ENCODE measurements at regions not wholly inside any gene's neighbourhood (a gene's known extent, or its start where the extent isn't known, plus 50 kb on each side); places are given as distances from the start of the nearest gene placed in this dataset.
A peak's percentile ranks its signal among the peaks of the same experiment; 100 is the strongest.
"Not testable (repeated sequence)": the region's sequence is repeated elsewhere in the genome, so short reads cannot be mapped to it uniquely, and the experiment has no call there.

- not testable (repeated sequence) for DNase-seq (ENCODE audit: insufficient read length, low spot score); FAIRE-seq
Measured at GRCh38 chr1:148387122-148387948, 95.8 kb downstream of the PPIAL4G start.

DNA sequence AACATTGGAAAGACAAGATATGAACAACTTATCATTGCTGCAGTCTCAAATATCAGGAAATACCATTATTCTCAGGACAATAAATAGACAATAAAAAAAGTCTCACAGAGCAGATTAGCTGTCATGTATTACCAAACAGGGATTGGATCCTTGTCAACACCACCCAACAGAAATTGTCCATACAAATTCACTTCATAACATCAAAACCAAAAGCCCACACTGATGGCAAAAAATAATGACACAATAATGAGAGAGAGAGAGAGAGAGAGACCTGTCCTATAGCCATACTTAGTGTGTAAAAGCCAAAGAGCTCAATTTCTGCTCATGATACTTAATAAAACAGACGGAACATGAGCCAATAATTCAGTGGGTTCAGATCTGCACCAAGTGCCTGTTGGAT is 96.5 kb downstream of the PPIAL4G start:
- DNase-seq (ENCODE audit: insufficient read length, low spot score) = no peak
- no peak for FAIRE-seq

GRCh38 chr1:148386031-148386398 is 97.1 kb downstream of the PPIAL4G start:
- FAIRE-seq; DNase-seq (ENCODE audit: insufficient read length, low spot score): not testable (repeated sequence)

- FAIRE-seq (no peak), DNase-seq (ENCODE audit: insufficient read length, low spot score) (no peak)
Measured at GRCh38 chr1:148385371-148386030, 97.6 kb downstream of the PPIAL4G start.

GRCh38 chr1:148383966-148384365 is 99.1 kb downstream of the PPIAL4G start:
- FAIRE-seq (no peak), DNase-seq (ENCODE audit: insufficient read length, low spot score) (no peak)

GRCh38 chr1:148379697-148380096 is 103.4 kb downstream of the PPIAL4G start:
- DNase-seq (ENCODE audit: insufficient read length, low spot score) (no peak), FAIRE-seq (no peak)

DNA sequence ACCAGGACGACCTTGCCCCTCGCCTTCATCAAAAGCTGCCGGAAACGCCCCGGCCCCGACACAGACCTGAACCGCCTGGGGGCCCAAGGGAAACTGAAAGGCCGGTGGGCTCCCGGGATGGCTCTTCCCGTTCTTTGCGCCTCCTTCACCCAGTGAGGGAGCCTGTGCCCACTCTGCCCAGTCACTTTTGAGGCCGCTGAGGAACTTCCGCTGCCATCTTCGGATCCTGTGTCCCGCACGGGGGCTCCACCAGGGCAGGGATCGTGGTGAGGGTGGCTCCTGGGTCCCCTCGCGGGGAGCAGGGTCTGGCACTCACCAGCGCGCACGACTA is 104.0 kb downstream of the PPIAL4G start:
- FAIRE-seq (no peak), DNase-seq (ENCODE audit: insufficient read length, low spot score) (no peak)

DNA sequence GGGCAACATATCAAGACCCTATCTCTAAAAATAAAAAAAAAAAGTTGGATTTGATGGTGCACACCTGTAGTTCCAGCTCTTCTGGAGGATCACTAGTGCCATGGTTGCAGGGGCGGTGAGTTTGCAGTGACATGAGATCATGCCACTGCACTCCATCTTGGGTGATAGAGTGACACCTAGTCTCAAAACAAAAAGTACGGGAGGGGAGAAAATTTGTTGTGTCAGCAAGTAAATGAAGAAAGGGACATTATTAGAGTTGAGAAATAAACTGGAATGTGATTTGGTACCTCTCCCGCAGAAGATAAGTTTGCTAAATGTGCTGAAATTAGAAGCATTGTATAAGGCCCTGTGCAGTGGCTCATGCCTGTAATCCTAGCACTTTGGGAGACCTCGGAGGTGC is 105.1 kb downstream of the PPIAL4G start:
- FAIRE-seq; DNase-seq (ENCODE audit: insufficient read length, low spot score): not testable (repeated sequence)

DNA sequence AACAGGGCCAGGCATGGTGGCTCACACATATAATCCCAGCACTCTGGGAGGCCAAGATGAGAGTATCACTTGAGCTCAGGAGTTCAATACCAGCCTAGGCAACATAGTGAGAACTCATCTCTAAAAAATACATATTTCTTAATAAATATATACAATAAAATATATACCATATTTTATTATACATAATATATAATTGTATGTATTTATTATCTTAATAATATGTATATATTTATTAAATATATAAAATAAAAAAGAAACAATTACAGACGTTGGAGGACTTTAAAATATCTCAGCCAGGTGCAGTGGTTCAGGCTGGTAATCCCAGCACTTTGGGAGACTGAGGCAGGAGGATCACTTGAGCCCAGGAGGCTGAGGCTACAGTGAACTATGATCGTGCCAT is 106.1 kb downstream of the PPIAL4G start:
- not testable (repeated sequence) for DNase-seq (ENCODE audit: insufficient read length, low spot score); FAIRE-seq

DNA sequence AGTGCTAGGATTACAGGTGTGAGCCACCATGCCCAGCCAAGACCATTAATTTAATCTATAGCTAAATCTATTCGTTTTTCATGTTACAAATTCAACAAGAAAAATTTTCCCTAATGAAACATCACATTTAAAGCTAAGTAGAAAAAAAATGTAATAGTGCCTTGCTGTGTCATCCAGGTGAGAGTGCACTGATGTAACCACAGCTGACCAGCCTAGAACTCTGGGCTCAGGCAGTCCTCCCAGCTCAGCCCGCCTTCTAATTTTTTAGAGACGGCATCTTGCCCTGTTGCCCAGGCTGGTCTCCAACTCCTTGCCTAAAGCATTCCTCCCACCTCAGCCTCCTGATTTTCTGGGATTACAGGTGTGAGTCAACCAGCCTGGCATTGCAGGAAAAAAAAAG is 109.0 kb downstream of the PPIAL4G start:
- DNase-seq (ENCODE audit: insufficient read length, low spot score) = no peak
- FAIRE-seq = no peak

DNA sequence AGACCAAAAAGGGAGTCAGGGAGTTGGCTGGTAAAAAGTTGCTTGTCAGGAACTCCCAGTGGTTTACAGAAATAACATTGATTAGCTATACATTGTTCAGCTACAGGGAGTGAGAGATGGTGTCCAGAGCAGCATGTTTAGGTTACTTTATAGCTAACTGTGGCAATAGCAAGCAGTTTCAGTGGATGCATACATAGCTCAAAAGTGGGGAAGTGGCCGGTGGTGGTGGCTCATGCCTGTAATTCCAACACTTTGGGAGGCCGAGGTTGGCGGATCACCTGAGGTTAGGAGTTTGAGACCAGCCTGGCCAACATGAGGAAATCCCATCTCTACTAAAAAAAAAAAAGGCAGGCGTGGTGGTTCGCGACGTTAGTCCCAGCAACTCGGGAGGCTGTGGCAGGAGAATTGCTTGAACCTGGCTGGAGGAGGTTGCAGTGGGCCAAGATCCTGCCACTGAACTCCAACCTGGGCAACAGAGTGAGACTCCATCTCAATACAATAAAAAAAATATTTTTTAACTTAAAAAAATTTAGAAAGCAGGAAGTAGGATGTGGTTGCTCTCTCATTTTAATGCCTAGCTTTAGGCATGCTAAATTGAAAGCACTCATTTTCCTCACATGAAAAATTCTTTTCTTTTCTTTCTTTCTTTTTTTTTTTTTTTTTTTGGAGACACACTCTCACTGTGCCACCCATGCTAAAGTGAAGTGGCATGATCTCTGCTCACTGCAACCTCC is 109.7 kb downstream of the PPIAL4G start:
- no peak for DNase-seq (ENCODE audit: insufficient read length, low spot score)
- FAIRE-seq = no peak

GRCh38 chr1:148372731-148373130 is 110.4 kb downstream of the PPIAL4G start:
- FAIRE-seq (no peak), DNase-seq (ENCODE audit: insufficient read length, low spot score) (no peak)

GRCh38 chr1:148372051-148372726 is 110.9 kb downstream of the PPIAL4G start:
- not testable (repeated sequence) for FAIRE-seq; DNase-seq (ENCODE audit: insufficient read length, low spot score)

GRCh38 chr1:148371551-148371994 is 111.5 kb downstream of the PPIAL4G start:
- FAIRE-seq = not testable (repeated sequence)
- peak; percentile 59 for DNase-seq (ENCODE audit: insufficient read length, low spot score)

DNA sequence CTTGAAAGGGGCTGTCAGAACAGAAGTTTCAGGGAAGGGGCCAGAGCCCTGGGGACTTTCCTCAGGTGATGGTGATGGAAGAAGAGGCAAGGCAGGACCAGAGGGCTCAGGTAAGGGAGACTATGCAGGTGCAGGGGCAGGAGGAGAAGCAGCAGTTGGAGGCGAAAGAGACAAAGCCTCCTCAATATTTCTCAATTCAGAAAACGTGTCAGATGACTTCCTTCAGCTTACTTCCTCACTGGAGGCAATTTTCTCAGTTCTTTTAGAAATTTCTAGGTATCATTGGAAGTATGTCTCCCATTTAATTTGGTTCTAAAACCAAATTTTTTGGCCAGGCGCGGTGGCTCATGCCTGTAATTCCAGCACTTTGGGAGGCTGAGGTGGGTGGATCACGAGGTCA is 112.4 kb downstream of the PPIAL4G start:
- not testable (repeated sequence) for FAIRE-seq; DNase-seq (ENCODE audit: insufficient read length, low spot score)

DNA sequence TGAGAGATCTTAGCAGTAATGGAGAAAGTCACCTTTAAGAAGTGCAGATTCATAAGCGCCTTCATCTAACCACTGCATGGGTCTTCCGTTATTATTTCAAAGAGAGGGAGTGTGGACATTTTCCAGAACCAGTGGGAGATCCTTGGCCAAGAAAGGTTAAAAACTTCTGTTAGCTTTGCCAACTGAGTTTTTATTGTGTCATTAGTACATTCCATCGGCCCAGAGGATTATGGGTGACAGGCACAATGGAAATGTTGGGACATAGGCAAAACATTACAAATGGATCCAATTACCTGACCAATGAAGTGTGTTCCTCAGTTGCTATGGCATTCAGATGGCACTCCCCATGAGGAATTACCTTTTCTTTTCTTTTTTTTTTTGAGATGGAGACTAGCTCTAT is 115.5 kb downstream of the PPIAL4G start:
- DNase-seq (ENCODE audit: insufficient read length, low spot score) (no peak), FAIRE-seq (no peak)

- not testable (repeated sequence) for FAIRE-seq; DNase-seq (ENCODE audit: insufficient read length, low spot score)
Measured at GRCh38 chr1:148366136-148366753, 116.9 kb downstream of the PPIAL4G start.

GRCh38 chr1:148365151-148365550 is 118.0 kb downstream of the PPIAL4G start:
- FAIRE-seq; DNase-seq (ENCODE audit: insufficient read length, low spot score): not testable (repeated sequence)

DNA sequence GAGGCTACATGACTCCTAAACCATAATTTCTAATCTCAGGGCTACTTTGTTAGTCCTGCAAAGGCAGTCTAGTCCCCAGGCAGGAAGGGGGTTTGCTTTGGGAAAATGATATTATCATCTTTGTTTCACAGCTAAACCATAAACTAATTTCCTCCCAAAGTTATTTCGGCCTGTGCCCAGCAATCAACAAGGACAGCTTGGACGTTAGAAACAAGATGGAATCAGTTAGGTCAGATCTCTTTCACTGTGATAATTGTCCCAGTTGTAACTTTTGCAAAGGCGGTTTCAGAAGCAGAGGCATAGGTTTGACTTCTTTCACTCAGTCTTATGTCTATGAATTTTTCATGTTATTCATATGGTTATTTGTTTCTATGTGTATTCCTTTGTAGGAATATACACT is 119.1 kb downstream of the PPIAL4G start:
- DNase-seq (ENCODE audit: insufficient read length, low spot score); FAIRE-seq: not testable (repeated sequence)

DNA sequence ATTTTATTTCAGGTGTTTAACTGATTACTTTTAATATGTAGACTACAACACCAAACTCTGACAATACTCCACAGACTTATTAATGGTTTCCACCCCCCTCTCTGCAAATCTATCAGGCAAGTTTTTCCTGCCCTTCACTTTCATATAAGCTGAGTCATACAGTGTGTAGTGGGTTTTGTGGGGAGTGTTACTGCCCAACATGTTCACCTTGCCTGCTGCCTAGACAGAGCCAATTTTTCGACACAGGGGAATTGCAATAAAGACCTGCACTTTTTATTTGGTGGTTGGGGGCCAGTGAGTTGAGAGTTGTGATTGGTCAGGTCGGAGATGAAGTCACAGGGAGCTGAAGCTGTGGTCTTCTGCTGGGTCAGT is 119.7 kb downstream of the PPIAL4G start:
- FAIRE-seq = no peak
- DNase-seq (ENCODE audit: insufficient read length, low spot score) = no peak

Measured in HTR-8/SVneo (cell line).